ENCODE measurements at regions not wholly inside any gene's neighbourhood (a gene's known extent, or its start where the extent isn't known, plus 50 kb on each side); places are given as distances from the start of the nearest gene placed in this dataset.

GRCh38 chr9:90303655-90304054 lies 339.0 kb downstream of the DIRAS2 start:
- no peaks in the 10 kb centered on the region for H3K4me1 ChIP-seq (ENCODE audit: control insufficient read depth in 3 of 3, insufficient read depth in 3 of 3, low read length in 3 of 3)
- H3K27me3 ChIP-seq (ENCODE audit: control insufficient read depth in 3 of 3, insufficient read depth in 3 of 3, low read length in 3 of 3), result peaks cover 0 to 6% (median 2%) of the 10 kb centered on the region in 3 donors
- no peaks in the 10 kb centered on the region for H3K9me3 ChIP-seq (ENCODE audit: control insufficient read depth in 3 of 3, low read length in 3 of 3)
- H3K27ac ChIP-seq (ENCODE audit: low read depth, low read length), result no peak overlapping the region
- no peak overlapping the region for H3K4me3 ChIP-seq (ENCODE audit: low read length in 3 of 3)
- H3K9ac ChIP-seq (ENCODE audit: low read depth in 1 of 3, low read length in 3 of 3), result no peak overlapping the region
- no peaks in the 10 kb centered on the region for H3K36me3 ChIP-seq (ENCODE audit: control insufficient read depth in 3 of 3, insufficient read depth in 3 of 3, low read length in 3 of 3)

DNA sequence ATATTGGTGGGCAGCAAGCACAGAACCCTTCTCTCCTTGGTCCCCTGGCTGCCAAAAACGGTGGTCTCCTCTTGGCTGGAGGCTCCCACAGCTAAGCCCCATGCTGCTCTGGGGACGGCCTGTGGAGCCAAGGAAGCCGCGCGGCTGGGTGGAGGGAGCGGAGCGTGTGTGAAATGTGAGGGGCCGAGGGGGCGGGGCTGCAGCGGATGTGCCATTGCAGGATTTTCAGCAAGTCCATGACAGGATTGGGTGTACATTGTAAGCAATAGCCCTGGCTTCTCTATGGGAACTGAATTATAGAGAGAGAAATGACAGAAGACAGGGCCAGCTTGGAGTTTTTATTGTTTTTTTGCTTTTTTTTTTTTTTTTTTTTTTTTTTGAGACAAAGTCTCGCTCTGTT lies 336.5 kb downstream of the DIRAS2 start:
- Histone ChIP-seq H3K4me1 (ENCODE audit: control insufficient read depth in 3 of 3, insufficient read depth in 3 of 3, low read length in 3 of 3) (no peaks in the 10 kb centered on the region), H3K4me3 (ENCODE audit: low read length in 3 of 3) (no peak overlapping the region), H3K27me3 (ENCODE audit: control insufficient read depth in 3 of 3, insufficient read depth in 3 of 3, low read length in 3 of 3) (peaks cover 0 to 6% (median 2%) of the 10 kb centered on the region in 3 donors), H3K27ac (ENCODE audit: low read depth, low read length) (no peak overlapping the region), H3K36me3 (ENCODE audit: control insufficient read depth in 3 of 3, insufficient read depth in 3 of 3, low read length in 3 of 3) (no peaks in the 10 kb centered on the region), H3K9me3 (ENCODE audit: control insufficient read depth in 3 of 3, low read length in 3 of 3) (no peaks in the 10 kb centered on the region), H3K9ac (ENCODE audit: low read depth in 1 of 3, low read length in 3 of 3) (no peak overlapping the region)

DNA sequence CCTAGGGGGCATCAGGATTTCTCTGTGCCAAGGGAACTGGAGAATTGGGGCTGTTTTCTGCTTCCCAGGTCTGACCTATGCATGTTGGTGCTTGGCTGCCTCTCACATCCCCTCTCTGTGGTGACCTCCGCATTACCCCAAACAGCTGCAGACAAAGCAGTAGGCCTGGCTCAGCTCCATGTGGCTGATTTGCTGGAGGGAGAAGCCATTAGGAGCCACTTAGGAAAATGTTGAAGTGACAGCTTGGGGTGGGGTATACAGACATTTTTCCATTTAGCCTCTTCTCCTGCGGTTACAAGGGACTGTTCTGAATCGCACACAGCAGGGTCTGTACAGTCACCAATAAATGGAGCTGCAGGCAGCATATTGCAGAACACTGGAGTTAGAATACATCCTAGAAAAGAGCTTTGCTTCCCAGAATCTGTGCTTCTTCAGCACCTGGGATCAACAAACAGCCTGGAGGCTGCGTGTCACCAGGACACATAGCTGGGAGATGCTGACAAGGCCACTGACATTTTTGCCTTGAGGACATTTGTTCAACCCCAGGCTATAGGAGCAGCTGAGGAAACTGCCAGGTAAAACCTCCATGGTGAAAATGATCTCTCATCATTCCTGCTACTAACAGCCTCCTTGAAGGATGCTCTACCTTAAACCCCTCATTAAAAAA lies 335.3 kb downstream of the DIRAS2 start:
- H3K9ac ChIP-seq (ENCODE audit: low read depth in 1 of 3, low read length in 3 of 3), result no peak overlapping the region
- no peaks in the 10 kb centered on the region for H3K4me1 ChIP-seq (ENCODE audit: control insufficient read depth in 3 of 3, insufficient read depth in 3 of 3, low read length in 3 of 3)
- no peak overlapping the region for H3K27ac ChIP-seq (ENCODE audit: low read depth, low read length)
- H3K36me3 ChIP-seq (ENCODE audit: control insufficient read depth in 3 of 3, insufficient read depth in 3 of 3, low read length in 3 of 3), result no peaks in the 10 kb centered on the region
- no peaks in the 10 kb centered on the region for H3K9me3 ChIP-seq (ENCODE audit: control insufficient read depth in 3 of 3, low read length in 3 of 3)
- no peak overlapping the region for H3K4me3 ChIP-seq (ENCODE audit: low read length in 3 of 3)
- H3K27me3 ChIP-seq (ENCODE audit: control insufficient read depth in 3 of 3, insufficient read depth in 3 of 3, low read length in 3 of 3), result peaks cover 0 to 6% (median 2%) of the 10 kb centered on the region in 3 donors

GRCh38 chr9:90307891-90308290 lies 334.7 kb downstream of the DIRAS2 start:
- Histone ChIP-seq H3K9ac (ENCODE audit: low read depth in 1 of 3, low read length in 3 of 3) (no peak overlapping the region), H3K9me3 (ENCODE audit: control insufficient read depth in 3 of 3, low read length in 3 of 3) (no peaks in the 10 kb centered on the region), H3K4me1 (ENCODE audit: control insufficient read depth in 3 of 3, insufficient read depth in 3 of 3, low read length in 3 of 3) (no peaks in the 10 kb centered on the region), H3K4me3 (ENCODE audit: low read length in 3 of 3) (no peak overlapping the region), H3K36me3 (ENCODE audit: control insufficient read depth in 3 of 3, insufficient read depth in 3 of 3, low read length in 3 of 3) (no peaks in the 10 kb centered on the region), H3K27me3 (ENCODE audit: control insufficient read depth in 3 of 3, insufficient read depth in 3 of 3, low read length in 3 of 3) (peaks cover 0 to 6% (median 2%) of the 10 kb centered on the region in 3 donors), H3K27ac (ENCODE audit: low read depth, low read length) (no peak overlapping the region)

GRCh38 chr9:90308691-90309090 lies 333.9 kb downstream of the DIRAS2 start:
- H3K4me1 ChIP-seq (ENCODE audit: control insufficient read depth in 3 of 3, insufficient read depth in 3 of 3, low read length in 3 of 3), result no peaks in the 10 kb centered on the region
- no peak overlapping the region for H3K4me3 ChIP-seq (ENCODE audit: low read length in 3 of 3)
- peaks cover 0 to 6% (median 0%) of the 10 kb centered on the region in 3 donors for H3K27me3 ChIP-seq (ENCODE audit: control insufficient read depth in 3 of 3, insufficient read depth in 3 of 3, low read length in 3 of 3)
- no peak overlapping the region for H3K27ac ChIP-seq (ENCODE audit: low read depth, low read length)
- H3K9me3 ChIP-seq (ENCODE audit: control insufficient read depth in 3 of 3, low read length in 3 of 3), result no peaks in the 10 kb centered on the region
- H3K36me3 ChIP-seq (ENCODE audit: control insufficient read depth in 3 of 3, insufficient read depth in 3 of 3, low read length in 3 of 3), result no peaks in the 10 kb centered on the region
- H3K9ac ChIP-seq (ENCODE audit: low read depth in 1 of 3, low read length in 3 of 3), result no peak overlapping the region

DNA sequence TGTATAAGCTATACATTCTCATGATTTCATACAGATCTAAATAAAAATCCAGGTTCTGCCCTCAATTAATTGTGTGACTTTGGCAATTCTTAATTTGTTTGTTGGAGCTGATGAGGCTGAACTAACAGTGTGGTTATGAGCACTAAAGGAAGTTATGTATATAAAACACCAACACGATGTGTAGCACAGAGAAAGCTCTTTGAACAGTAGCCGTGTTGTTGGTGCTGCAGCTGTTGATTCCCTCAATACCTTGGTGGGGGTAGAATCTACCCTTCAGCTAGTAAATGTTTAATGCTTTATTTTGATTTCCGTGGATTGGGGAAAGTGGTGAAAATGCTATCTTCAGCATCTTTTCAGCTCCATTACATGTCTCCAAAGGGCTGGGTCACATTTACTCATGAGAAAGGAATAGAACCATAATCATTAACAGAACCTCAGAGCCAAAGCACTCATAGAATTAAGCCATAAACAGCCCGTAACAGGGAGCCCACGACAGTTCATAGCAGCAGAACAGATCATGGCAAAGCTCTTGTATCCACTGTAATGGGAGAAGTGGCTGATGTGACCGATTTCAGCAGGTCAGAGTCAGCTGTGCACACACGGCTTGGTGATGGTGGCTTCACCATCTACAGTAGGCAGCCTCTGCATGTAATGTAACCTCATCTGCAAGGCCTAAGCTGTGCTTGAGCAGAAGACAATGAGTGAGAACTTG lies 332.7 kb downstream of the DIRAS2 start:
- Histone ChIP-seq H3K27ac (ENCODE audit: low read depth, low read length) (no peak overlapping the region), H3K4me3 (ENCODE audit: low read length in 3 of 3) (no peak overlapping the region), H3K36me3 (ENCODE audit: control insufficient read depth in 3 of 3, insufficient read depth in 3 of 3, low read length in 3 of 3) (no peaks in the 10 kb centered on the region), H3K4me1 (ENCODE audit: control insufficient read depth in 3 of 3, insufficient read depth in 3 of 3, low read length in 3 of 3) (no peaks in the 10 kb centered on the region), H3K9ac (ENCODE audit: low read depth in 1 of 3, low read length in 3 of 3) (no peak overlapping the region), H3K27me3 (ENCODE audit: control insufficient read depth in 3 of 3, insufficient read depth in 3 of 3, low read length in 3 of 3) (peaks cover 0 to 2% (median 0%) of the 10 kb centered on the region in 3 donors), H3K9me3 (ENCODE audit: control insufficient read depth in 3 of 3, low read length in 3 of 3) (no peaks in the 10 kb centered on the region)

GRCh38 chr9:90310521-90310876 lies 332.1 kb downstream of the DIRAS2 start:
- H3K27me3 ChIP-seq (ENCODE audit: control insufficient read depth in 3 of 3, insufficient read depth in 3 of 3, low read length in 3 of 3), result peaks cover 0 to 2% (median 0%) of the 10 kb centered on the region in 3 donors
- H3K9ac ChIP-seq (ENCODE audit: low read depth in 1 of 3, low read length in 3 of 3), result no peak overlapping the region
- H3K27ac ChIP-seq (ENCODE audit: low read depth, low read length), result no peak overlapping the region
- no peaks in the 10 kb centered on the region for H3K36me3 ChIP-seq (ENCODE audit: control insufficient read depth in 3 of 3, insufficient read depth in 3 of 3, low read length in 3 of 3)
- H3K4me1 ChIP-seq (ENCODE audit: control insufficient read depth in 3 of 3, insufficient read depth in 3 of 3, low read length in 3 of 3), result no peaks in the 10 kb centered on the region
- no peaks in the 10 kb centered on the region for H3K9me3 ChIP-seq (ENCODE audit: control insufficient read depth in 3 of 3, low read length in 3 of 3)
- no peak overlapping the region for H3K4me3 ChIP-seq (ENCODE audit: low read length in 3 of 3)

DNA sequence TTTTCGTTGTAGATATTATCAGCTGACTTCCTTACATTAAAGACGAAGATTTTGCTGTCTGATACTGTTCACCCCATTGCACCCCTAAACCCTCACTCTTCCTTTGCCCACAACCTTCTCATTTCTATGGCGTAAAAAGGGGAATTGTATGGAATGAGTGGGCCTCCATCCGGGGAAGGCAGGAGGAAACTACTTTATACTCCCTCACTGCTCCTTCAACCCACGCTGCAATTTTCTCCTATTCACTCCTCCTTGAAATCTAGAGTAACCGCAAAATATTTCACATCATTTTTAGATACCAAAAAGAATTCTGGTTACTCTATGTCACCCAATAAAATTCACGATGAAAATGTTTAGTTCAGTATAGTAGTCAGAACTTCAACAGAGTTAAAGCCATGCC lies 330.8 kb downstream of the DIRAS2 start:
- no peaks in the 10 kb centered on the region for H3K36me3 ChIP-seq (ENCODE audit: control insufficient read depth in 3 of 3, insufficient read depth in 3 of 3, low read length in 3 of 3)
- no peaks in the 10 kb centered on the region for H3K27me3 ChIP-seq (ENCODE audit: control insufficient read depth in 3 of 3, insufficient read depth in 3 of 3, low read length in 3 of 3)
- no peak overlapping the region for H3K4me3 ChIP-seq (ENCODE audit: low read length in 3 of 3)
- H3K4me1 ChIP-seq (ENCODE audit: control insufficient read depth in 3 of 3, insufficient read depth in 3 of 3, low read length in 3 of 3), result no peaks in the 10 kb centered on the region
- no peak overlapping the region for H3K9ac ChIP-seq (ENCODE audit: low read depth in 1 of 3, low read length in 3 of 3)
- H3K27ac ChIP-seq (ENCODE audit: low read depth, low read length), result no peak overlapping the region
- H3K9me3 ChIP-seq (ENCODE audit: control insufficient read depth in 3 of 3, low read length in 3 of 3), result no peaks in the 10 kb centered on the region

DNA sequence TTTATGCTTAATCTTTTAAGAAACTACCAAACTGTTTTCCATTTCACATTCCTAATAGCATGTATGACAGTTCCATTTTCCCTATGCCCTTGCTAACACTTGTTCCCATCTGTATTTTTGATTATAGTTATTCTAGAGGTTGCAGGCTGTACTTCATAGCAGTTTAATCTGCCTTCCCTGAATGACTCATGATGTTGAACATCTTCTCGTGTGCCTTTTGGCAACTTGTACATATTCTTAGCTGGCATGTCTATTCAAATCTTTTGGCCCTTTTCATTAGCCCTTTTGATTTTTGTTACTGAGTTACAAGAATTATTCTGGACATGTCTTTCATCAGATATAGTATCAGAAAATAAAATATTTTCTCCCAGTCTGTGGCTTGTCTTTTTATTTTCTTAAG lies 320.3 kb downstream of the DIRAS2 start:
- Histone ChIP-seq H3K27me3 (ENCODE audit: control insufficient read depth in 3 of 3, insufficient read depth in 3 of 3, low read length in 3 of 3) (no peaks in the 10 kb centered on the region), H3K4me1 (ENCODE audit: control insufficient read depth in 3 of 3, insufficient read depth in 3 of 3, low read length in 3 of 3) (no peaks in the 10 kb centered on the region), H3K36me3 (ENCODE audit: control insufficient read depth in 3 of 3, insufficient read depth in 3 of 3, low read length in 3 of 3) (no peaks in the 10 kb centered on the region), H3K4me3 (ENCODE audit: low read length in 3 of 3) (no peak overlapping the region), H3K9me3 (ENCODE audit: control insufficient read depth in 3 of 3, low read length in 3 of 3) (no peaks in the 10 kb centered on the region), H3K9ac (ENCODE audit: low read depth in 1 of 3, low read length in 3 of 3) (no peak overlapping the region), H3K27ac (ENCODE audit: low read depth, low read length) (no peak overlapping the region)

GRCh38 chr9:90325913-90326653 lies 316.5 kb downstream of the DIRAS2 start:
- H3K27ac ChIP-seq (ENCODE audit: low read depth, low read length), result no peak overlapping the region
- no peaks in the 10 kb centered on the region for H3K27me3 ChIP-seq (ENCODE audit: control insufficient read depth in 3 of 3, insufficient read depth in 3 of 3, low read length in 3 of 3)
- H3K9me3 ChIP-seq (ENCODE audit: control insufficient read depth in 3 of 3, low read length in 3 of 3), result no peaks in the 10 kb centered on the region
- H3K4me1 ChIP-seq (ENCODE audit: control insufficient read depth in 3 of 3, insufficient read depth in 3 of 3, low read length in 3 of 3), result no peaks in the 10 kb centered on the region
- no peak overlapping the region for H3K9ac ChIP-seq (ENCODE audit: low read depth in 1 of 3, low read length in 3 of 3)
- H3K36me3 ChIP-seq (ENCODE audit: control insufficient read depth in 3 of 3, insufficient read depth in 3 of 3, low read length in 3 of 3), result no peaks in the 10 kb centered on the region
- H3K4me3 ChIP-seq (ENCODE audit: low read length in 3 of 3), result no peak overlapping the region

Data from skeletal muscle tissue (tissue), 3 donors.